ENCODE measurements at regions not wholly inside any gene's neighbourhood (a gene's known extent, or its start where the extent isn't known, plus 50 kb on each side); places are given as distances from the start of the nearest gene placed in this dataset.

DNA sequence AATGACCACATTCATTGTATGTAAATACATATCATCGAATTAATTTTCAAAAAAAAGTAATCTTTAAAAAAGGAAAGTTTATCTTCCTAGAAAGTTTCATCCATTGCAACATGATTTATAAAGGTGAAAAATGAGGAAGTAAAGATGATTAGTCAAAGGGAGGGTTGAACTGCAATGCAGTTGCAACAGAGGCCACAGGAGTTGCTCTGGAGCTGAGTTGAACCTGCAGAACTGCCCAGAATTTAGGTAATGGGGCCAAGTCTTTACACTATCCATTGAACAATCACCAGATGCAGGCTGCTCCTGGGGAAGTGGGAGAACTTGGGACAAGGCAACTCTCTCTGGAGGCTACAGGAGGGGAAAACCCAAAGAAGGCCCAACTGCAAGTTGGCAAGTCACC, 390.7 kb downstream of the METTL4 start:
- no peak overlapping the region for H3K27ac Mint-ChIP-seq
- ATAC-seq (no peak), DNase-seq (ENCODE audit: low spot score) (no peak)
- no peaks in the 10 kb centered on the region for H3K36me3 Mint-ChIP-seq
- H3K27me3 Mint-ChIP-seq (ENCODE audit: low read depth), result no peaks in the 10 kb centered on the region; the same call in 1 of the 2 replicates
- H3K9me3 Mint-ChIP-seq, result peaks cover 19% of the 10 kb centered on the region
- TF ChIP-seq, protein P1, sequence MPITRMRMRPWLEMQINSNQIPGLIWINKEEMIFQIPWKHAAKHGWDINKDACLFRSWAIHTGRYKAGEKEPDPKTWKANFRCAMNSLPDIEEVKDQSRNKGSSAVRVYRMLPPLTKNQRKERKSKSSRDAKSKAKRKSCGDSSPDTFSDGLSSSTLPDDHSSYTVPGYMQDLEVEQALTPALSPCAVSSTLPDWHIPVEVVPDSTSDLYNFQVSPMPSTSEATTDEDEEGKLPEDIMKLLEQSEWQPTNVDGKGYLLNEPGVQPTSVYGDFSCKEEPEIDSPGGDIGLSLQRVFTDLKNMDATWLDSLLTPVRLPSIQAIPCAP (CRISPR knock-in tag; IDR thresholded peaks at IDR 0.05), result no peak
- TF ChIP-seq ETV6 (CRISPR knock-in tag; IDR thresholded peaks at IDR 0.05) (no peak), ZNF281 (CRISPR knock-in tag; IDR thresholded peaks at IDR 0.05) (no peak), OVOL2 (CRISPR knock-in tag; IDR thresholded peaks at IDR 0.05; ENCODE audit: borderline replicate concordance) (no peak), MLX (CRISPR knock-in tag; IDR thresholded peaks at IDR 0.05) (no peak), CBFB (CRISPR knock-in tag; IDR thresholded peaks at IDR 0.05; ENCODE audit: low read depth) (no peak)
- TF ChIP-seq, protein P2, sequence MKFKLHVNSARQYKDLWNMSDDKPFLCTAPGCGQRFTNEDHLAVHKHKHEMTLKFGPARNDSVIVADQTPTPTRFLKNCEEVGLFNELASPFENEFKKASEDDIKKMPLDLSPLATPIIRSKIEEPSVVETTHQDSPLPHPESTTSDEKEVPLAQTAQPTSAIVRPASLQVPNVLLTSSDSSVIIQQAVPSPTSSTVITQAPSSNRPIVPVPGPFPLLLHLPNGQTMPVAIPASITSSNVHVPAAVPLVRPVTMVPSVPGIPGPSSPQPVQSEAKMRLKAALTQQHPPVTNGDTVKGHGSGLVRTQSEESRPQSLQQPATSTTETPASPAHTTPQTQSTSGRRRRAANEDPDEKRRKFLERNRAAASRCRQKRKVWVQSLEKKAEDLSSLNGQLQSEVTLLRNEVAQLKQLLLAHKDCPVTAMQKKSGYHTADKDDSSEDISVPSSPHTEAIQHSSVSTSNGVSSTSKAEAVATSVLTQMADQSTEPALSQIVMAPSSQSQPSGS (CRISPR knock-in tag; IDR thresholded peaks at IDR 0.05; ENCODE audit: borderline replicate concordance, low read depth), result no peak
- TF ChIP-seq, protein P3, sequence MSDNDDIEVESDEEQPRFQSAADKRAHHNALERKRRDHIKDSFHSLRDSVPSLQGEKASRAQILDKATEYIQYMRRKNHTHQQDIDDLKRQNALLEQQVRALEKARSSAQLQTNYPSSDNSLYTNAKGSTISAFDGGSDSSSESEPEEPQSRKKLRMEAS (CRISPR knock-in tag; IDR thresholded peaks at IDR 0.05), result no peak
- CTCF ChIA-PET, result interaction anchor here (1.0 kb wide), 1 partner anchor 76 kb away, joined by 3 read pairs; no protein-coding TSS in a partner anchor
- no peak overlapping the region for H3K4me3 Mint-ChIP-seq
- POLR2A ChIA-PET, result no interaction called here
- no peaks in the 10 kb centered on the region for H3K4me1 Mint-ChIP-seq

- DNase-seq (ENCODE audit: low spot score) (no peak), ATAC-seq (no peak)
- no peaks in the 10 kb centered on the region; the same call in 1 of the 2 replicates for H3K27me3 Mint-ChIP-seq (ENCODE audit: low read depth)
- H3K9me3 Mint-ChIP-seq, result peaks cover 16% of the 10 kb centered on the region
- H3K4me3 Mint-ChIP-seq, result no peak overlapping the region
- CTCF ChIA-PET, result no interaction called here
- no peaks in the 10 kb centered on the region for H3K36me3 Mint-ChIP-seq
- POLR2A ChIA-PET, result no interaction called here
- TF ChIP-seq KAT7 (CRISPR knock-in tag; IDR thresholded peaks at IDR 0.05; ENCODE audit: borderline replicate concordance), result no peak
- no peak for TF ChIP-seq GRHL2 (CRISPR knock-in tag; IDR thresholded peaks at IDR 0.05; ENCODE audit: insufficient replicate concordance, severe bottlenecking)
- no peaks in the 10 kb centered on the region for H3K4me1 Mint-ChIP-seq
- no peak overlapping the region for H3K27ac Mint-ChIP-seq
Observed at GRCh38 chr18:2183432-2183831, 387.9 kb downstream of the METTL4 start.

DNA sequence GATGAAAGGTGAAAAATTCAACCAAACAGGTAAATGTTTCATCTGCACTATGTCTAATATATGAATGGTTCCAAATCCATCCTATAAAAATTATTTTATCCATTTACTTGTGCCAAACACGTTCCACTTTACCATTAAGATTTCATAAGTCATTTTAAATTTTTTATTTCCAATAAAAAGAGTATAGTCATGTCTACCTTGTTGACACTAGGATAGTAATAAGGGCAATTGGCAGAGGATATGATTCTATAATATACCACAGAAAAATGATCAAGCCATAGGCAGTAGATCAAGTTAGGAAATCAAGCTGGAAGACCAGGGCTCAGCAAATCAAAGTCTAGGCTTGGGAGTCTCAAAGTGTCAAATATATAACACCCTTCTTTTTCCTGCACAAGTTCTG, 384.3 kb downstream of the METTL4 start:
- TF ChIP-seq, protein P4, sequence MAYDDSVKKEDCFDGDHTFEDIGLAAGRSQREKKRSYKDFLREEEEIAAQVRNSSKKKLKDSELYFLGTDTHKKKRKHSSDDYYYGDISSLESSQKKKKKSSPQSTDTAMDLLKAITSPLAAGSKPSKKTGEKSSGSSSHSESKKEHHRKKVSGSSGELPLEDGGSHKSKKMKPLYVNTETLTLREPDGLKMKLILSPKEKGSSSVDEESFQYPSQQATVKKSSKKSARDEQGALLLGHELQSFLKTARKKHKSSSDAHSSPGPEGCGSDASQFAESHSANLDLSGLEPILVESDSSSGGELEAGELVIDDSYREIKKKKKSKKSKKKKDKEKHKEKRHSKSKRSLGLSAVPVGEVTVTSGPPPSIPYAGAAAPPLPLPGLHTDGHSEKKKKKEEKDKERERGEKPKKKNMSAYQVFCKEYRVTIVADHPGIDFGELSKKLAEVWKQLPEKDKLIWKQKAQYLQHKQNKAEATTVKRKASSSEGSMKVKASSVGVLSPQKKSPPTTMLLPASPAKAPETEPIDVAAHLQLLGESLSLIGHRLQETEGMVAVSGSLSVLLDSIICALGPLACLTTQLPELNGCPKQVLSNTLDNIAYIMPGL (CRISPR knock-in tag; IDR thresholded peaks at IDR 0.05), result no peak
- TF ChIP-seq, protein P5, sequence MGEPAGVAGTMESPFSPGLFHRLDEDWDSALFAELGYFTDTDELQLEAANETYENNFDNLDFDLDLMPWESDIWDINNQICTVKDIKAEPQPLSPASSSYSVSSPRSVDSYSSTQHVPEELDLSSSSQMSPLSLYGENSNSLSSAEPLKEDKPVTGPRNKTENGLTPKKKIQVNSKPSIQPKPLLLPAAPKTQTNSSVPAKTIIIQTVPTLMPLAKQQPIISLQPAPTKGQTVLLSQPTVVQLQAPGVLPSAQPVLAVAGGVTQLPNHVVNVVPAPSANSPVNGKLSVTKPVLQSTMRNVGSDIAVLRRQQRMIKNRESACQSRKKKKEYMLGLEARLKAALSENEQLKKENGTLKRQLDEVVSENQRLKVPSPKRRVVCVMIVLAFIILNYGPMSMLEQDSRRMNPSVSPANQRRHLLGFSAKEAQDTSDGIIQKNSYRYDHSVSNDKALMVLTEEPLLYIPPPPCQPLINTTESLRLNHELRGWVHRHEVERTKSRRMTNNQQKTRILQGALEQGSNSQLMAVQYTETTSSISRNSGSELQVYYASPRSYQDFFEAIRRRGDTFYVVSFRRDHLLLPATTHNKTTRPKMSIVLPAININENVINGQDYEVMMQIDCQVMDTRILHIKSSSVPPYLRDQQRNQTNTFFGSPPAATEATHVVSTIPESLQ (CRISPR knock-in tag; IDR thresholded peaks at IDR 0.05), result no peak
- TF ChIP-seq CBFB (CRISPR knock-in tag; IDR thresholded peaks at IDR 0.05; ENCODE audit: low read depth) (no peak), NFATC4 (CRISPR knock-in tag; IDR thresholded peaks at IDR 0.05) (no peak), OVOL2 (CRISPR knock-in tag; IDR thresholded peaks at IDR 0.05; ENCODE audit: borderline replicate concordance) (no peak), TP53 (CRISPR knock-in tag; IDR thresholded peaks at IDR 0.05) (no peak), EMX1 (CRISPR knock-in tag; IDR thresholded peaks at IDR 0.05) (no peak)
- TF ChIP-seq, protein P6, sequence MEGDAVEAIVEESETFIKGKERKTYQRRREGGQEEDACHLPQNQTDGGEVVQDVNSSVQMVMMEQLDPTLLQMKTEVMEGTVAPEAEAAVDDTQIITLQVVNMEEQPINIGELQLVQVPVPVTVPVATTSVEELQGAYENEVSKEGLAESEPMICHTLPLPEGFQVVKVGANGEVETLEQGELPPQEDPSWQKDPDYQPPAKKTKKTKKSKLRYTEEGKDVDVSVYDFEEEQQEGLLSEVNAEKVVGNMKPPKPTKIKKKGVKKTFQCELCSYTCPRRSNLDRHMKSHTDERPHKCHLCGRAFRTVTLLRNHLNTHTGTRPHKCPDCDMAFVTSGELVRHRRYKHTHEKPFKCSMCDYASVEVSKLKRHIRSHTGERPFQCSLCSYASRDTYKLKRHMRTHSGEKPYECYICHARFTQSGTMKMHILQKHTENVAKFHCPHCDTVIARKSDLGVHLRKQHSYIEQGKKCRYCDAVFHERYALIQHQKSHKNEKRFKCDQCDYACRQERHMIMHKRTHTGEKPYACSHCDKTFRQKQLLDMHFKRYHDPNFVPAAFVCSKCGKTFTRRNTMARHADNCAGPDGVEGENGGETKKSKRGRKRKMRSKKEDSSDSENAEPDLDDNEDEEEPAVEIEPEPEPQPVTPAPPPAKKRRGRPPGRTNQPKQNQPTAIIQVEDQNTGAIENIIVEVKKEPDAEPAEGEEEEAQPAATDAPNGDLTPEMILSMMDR (IDR thresholded peaks at IDR 0.05), result no peak
- DNase-seq (ENCODE audit: low spot score), result no peak
- no peak overlapping the region for H3K4me3 Mint-ChIP-seq
- H3K27ac Mint-ChIP-seq, result no peak overlapping the region
- CTCF ChIA-PET, result interaction anchor here (0.8 kb wide), 1 partner anchor 82 kb away, joined by 3 read pairs; no protein-coding TSS in a partner anchor
- POLR2A ChIA-PET, result no interaction called here
- no peaks in the 10 kb centered on the region; the same call in 1 of the 2 replicates for H3K27me3 Mint-ChIP-seq (ENCODE audit: low read depth)
- H3K4me1 Mint-ChIP-seq, result no peaks in the 10 kb centered on the region
- ATAC-seq, result no peak
- H3K9me3 Mint-ChIP-seq, result peaks cover 11% of the 10 kb centered on the region
- H3K36me3 Mint-ChIP-seq, result no peaks in the 10 kb centered on the region; the same call in 1 of the 2 replicates

Data from WTC11 (cell line).